ENCODE measurements at regions not wholly inside any gene's neighbourhood (a gene's known extent, or its start where the extent isn't known, plus 50 kb on each side); places are given as distances from the start of the nearest gene placed in this dataset.

DNA sequence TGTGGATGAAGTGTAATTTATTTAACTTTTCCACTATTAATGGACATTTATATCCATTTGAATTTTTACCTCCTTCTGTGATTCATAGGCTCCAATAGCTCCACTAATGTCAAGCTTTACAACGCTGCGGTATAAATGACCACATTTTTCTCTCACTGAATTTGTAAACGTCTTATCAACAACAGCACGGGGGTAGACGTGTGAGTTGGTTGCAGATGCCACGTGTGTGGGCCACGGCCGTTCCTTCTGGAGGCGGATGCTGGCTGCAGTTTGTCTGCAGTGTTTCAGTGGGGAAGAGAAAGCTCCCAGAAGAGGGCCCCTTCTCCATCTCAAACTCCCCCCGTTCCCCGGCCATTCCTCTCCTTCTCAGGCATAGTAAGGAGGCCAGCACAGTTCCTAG is 68.2 kb upstream of the XYLT1 start:
- no peak for DNase-seq

DNA sequence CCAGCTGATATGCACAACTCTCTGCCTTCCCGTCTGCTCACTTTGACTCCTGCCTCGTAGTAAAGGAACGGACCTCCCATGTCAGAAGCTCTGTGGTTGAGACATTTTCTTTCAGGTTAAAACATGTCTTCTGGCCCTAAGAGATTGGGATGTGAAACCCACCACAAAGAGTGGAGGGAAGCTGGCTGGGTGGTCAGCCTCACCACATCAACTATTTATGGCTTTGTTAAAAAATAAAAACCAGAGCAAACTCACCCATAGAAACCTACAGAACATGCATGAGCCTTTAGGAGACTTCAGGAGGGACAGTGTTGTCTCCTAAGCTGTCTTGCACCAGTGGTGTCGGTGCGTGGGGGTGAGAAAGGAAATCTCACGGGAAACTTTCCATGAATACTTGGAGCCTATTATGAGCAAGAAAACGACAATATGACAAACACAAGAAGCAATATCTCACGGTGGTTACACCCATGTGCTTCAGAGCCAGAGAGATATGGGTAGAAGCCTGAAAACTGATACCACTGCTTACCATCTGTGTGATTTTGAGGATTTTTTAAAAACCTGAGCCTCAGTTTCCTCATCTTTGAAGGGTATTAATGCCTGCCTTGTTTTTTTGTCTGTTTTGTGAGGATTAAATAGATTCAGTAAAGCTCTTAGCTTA is 61.7 kb upstream of the XYLT1 start:
- DNase-seq: no peak

DNA sequence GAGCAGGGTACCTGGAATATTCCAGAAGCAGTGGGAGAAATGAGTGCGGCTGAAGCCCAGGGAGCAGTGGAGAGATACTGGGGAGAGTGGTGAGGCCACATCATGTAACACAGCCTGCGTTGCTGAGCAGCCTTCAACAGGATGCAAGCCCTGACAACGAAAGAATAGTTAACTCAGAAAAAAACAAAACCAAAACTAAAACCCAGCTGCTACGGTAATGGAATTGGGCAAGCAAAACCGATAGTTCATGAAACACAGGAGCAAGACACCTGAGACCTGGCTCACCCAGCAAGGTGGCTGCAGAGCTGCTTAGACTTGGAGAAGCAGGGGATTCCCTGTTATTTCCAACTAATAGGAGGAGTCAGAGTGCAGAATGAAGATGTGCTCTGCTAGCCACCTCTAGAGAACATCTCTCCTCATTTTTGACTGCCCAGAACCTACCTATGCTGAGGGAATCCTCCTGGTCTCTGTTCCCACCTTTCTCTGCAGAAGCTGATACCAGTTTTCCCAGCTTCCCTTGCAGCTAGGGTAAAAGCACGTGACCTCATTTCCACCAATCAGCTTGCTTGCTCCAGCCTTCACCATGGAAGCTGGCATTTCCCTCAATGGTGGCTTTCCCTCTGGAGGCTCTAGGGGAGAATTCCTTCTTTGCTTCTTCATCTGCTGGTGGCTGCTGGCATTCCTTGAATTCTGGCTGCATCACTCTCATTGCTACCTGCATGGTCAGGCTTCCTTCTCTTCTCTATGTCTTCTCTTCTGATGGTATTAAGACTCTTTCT is 59.4 kb upstream of the XYLT1 start:
- DNase-seq: no peak

DNA sequence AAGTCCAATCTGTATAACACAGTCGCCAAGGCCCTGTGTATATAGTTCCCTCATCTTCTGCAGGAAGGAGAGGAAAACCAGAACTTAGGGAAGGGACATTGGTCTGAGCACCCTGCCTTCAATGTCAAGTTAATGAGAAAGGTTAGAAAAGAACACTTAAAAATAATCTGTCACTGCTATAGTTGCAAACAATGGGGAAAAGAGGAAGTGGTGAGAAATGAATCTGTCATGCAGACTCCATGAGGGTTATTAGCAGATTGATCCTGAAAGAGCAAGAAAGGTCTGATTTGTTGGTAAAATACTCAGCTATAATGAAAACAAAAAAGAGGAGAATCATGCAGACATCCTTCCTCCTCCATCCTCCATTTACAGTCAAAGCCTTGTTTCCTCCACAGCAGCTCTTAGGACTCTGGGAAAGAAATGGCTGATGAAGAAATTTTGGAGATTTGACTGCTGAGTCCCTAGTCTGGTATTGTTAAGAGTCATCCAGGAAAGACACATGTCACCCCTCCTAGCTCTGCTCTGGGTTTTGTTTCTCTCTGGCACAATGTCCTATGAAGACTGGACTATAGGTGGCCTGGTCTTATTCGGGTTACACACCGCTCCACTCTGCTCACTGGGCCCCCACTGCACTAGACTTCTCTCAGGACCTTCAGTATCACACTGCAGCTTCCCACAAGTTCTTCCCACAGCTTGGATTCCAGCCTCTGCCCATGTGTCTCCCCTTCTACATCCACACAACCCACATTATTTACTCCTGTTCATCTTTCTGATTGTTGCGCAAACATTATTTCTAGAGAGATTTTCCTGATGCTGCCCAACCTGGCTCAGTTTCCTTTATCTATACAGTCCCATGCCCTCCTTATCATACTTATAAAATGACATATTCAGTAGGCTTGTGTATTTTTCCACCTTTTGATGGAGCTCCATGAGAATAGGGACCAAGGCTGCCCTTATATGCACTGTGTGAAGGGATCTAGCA is 56.5 kb upstream of the XYLT1 start:
- DNase-seq: no peak

DNA sequence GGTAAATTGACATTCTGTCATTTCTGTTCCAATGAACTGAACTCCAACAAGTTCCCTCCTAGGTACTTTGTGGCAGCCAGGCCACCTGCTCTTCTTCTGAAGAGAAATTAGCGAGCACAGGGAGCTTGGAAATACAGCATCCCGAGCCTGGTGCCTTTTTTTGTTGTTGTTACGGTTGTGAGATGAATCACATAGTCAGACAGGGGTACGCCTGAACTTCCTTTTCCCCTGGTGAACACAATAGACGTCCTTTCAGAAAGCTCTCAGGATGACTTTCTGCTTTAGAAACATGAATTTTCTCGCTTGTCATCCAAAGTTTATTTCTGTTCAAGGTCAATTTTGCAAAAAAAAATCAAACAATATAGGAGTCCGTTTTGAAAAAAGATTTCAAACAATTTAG is 53.9 kb upstream of the XYLT1 start:
- DNase-seq: no peak

DNA sequence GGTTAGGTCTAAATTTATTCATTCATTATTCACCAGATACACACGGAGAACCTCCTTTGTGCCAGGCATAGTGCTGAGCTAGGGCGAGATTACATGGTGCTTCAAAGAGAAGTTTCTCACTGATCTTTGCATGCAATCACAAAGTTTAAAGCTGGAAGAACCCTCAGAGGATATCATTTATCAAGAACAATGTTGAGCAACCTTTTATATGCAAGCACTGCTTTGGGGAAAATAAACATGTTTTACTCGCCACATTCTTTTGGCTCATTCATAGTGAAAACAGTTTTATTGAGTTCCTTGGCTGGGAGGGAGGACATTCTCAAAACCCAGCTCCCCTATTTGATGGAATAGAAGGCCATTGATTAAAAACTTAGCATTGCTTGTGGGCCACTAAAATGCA is 49.8 kb upstream of the XYLT1 start:
- DNase-seq: no peak
